ENCODE measurements at regions not wholly inside any gene's neighbourhood (a gene's known extent, or its start where the extent isn't known, plus 50 kb on each side); places are given as distances from the start of the nearest gene placed in this dataset.

GRCh38 chr2:237268004-237268708, 145.8 kb downstream of the COL6A3 start:
- peak overlapping the region; percentile 62 to 84 for H3K27ac ChIP-seq
- peak; percentile 46 to 69 (median 57) for DNase-seq
- H3K9me3 ChIP-seq: no peaks in the 10 kb centered on the region
- no peak overlapping the region for H3K4me3 ChIP-seq
- no peaks in the 10 kb centered on the region for H3K36me3 ChIP-seq
- intact Hi-C loops (cut with DNase I): loop anchor here in 1 of 4 donors (10.0 kb wide), 1 partner anchor 57 kb away; no protein-coding TSS in a partner anchor
- TF ChIP-seq CTCF (IDR thresholded peaks at IDR 0.05) (no peak), EP300 (IDR thresholded peaks at IDR 0.05) (no peak), POLR2A (IDR thresholded peaks at IDR 0.05) (no peak)
- 56 to 60% (median 60%) methylated on average over 7 of the region's 7 CpGs for WGBS, 3 donors
- H3K4me1 ChIP-seq (ENCODE audit: insufficient read depth): peaks cover 6% of the 10 kb centered on the region
- no peaks in the 10 kb centered on the region for H3K27me3 ChIP-seq

- TF ChIP-seq CTCF (IDR thresholded peaks at IDR 0.05) (no peak), POLR2A (IDR thresholded peaks at IDR 0.05) (no peak), EP300 (IDR thresholded peaks at IDR 0.05) (no peak)
- Histone ChIP-seq H3K36me3 (no peaks in the 10 kb centered on the region), H3K4me3 (no peak overlapping the region), H3K27ac (peak overlapping the region in 1 of 2 donors; percentile 84), H3K27me3 (no peaks in the 10 kb centered on the region), H3K9me3 (no peaks in the 10 kb centered on the region), H3K4me1 (ENCODE audit: insufficient read depth) (peaks cover 6% of the 10 kb centered on the region)
- 64 to 70% (median 67%) methylated on average over 8 of the region's 8 CpGs for WGBS, 3 donors
- intact Hi-C loops (cut with DNase I): loop anchor here in 1 of 4 donors (10.0 kb wide), 1 partner anchor 55 kb away; no protein-coding TSS in a partner anchor
- peak in 1 of 5 donors; percentile 16 for DNase-seq
Measured at GRCh38 chr2:237269138-237269875, 144.7 kb downstream of the COL6A3 start.

GRCh38 chr2:237270520-237270919, 143.4 kb downstream of the COL6A3 start:
- H3K27ac ChIP-seq: no peak overlapping the region
- peak in 1 of 5 donors; percentile 15 for DNase-seq
- peaks cover 6% of the 10 kb centered on the region for H3K4me1 ChIP-seq (ENCODE audit: insufficient read depth)
- intact Hi-C loops (cut with DNase I): no loop called here
- no peaks in the 10 kb centered on the region for H3K27me3 ChIP-seq
- 65 to 86% (median 82%) methylated on average over 3 of the region's 3 CpGs for WGBS, 3 donors
- no peak for TF ChIP-seq POLR2A (IDR thresholded peaks at IDR 0.05)
- no peak for TF ChIP-seq EP300 (IDR thresholded peaks at IDR 0.05)
- TF ChIP-seq CTCF (IDR thresholded peaks at IDR 0.05): no peak
- no peaks in the 10 kb centered on the region for H3K9me3 ChIP-seq
- H3K36me3 ChIP-seq: no peaks in the 10 kb centered on the region
- no peak overlapping the region for H3K4me3 ChIP-seq

GRCh38 chr2:237271698-237272652, 142.0 kb downstream of the COL6A3 start:
- no peak overlapping the region for H3K27ac ChIP-seq
- 52 to 63% (median 56%) methylated on average over 6 of the region's 6 CpGs for WGBS, 3 donors
- peaks cover 6% of the 10 kb centered on the region for H3K4me1 ChIP-seq (ENCODE audit: insufficient read depth)
- no peak for DNase-seq
- intact Hi-C loops (cut with DNase I): no loop called here
- no peak overlapping the region for H3K4me3 ChIP-seq
- no peaks in the 10 kb centered on the region for H3K27me3 ChIP-seq
- no peaks in the 10 kb centered on the region for H3K9me3 ChIP-seq
- TF ChIP-seq CTCF (IDR thresholded peaks at IDR 0.05) (no peak), POLR2A (IDR thresholded peaks at IDR 0.05) (no peak), EP300 (IDR thresholded peaks at IDR 0.05) (no peak)
- no peaks in the 10 kb centered on the region for H3K36me3 ChIP-seq

Measured in ovary (tissue), 7 donors.